ENCODE measurements at regions not wholly inside any gene's neighbourhood (a gene's known extent, or its start where the extent isn't known, plus 50 kb on each side); places are given as distances from the start of the nearest gene placed in this dataset.

- H3K9me2 ChIP-seq (replicated peaks; ENCODE audit: insufficient read depth), result no peaks in the 10 kb centered on the region
- no peaks in the 10 kb centered on the region for H3K9me3 ChIP-seq (ENCODE audit: low read depth)
- H3K4me3 ChIP-seq, result no peak overlapping the region
- peaks cover 57% of the 10 kb centered on the region for H3K4me1 ChIP-seq (ENCODE audit: insufficient read depth)
- no peak overlapping the region for H2AFZ ChIP-seq
- peak overlapping the region; percentile 70 for H3K27ac ChIP-seq
- no peak for TF ChIP-seq EZH2 (IDR thresholded peaks at IDR 0.05; ENCODE audit: borderline replicate concordance)
- H3K79me2 ChIP-seq, result peaks cover 16% of the 10 kb centered on the region
- no peaks in the 10 kb centered on the region for H3K27me3 ChIP-seq
- H3K36me3 ChIP-seq (replicated peaks; ENCODE audit: insufficient read depth, low read depth), result no peaks in the 10 kb centered on the region
- no peaks in the 10 kb centered on the region for H4K20me1 ChIP-seq (ENCODE audit: insufficient read depth, poor library complexity, severe bottlenecking)
- peak; percentile 46 for DNase-seq (ENCODE audit: low spot score)
- WGBS (ENCODE audit: low lambda C conversion rate, missing lambda C conversion rate), result 77% methylated on average over 1 of the region's 1 CpG
- H3K4me2 ChIP-seq, result no peak overlapping the region
Observed at GRCh38 chr17:72406498-72406897, 285.7 kb downstream of the SOX9 start.

- peaks cover 16% of the 10 kb centered on the region for H3K79me2 ChIP-seq
- no peak overlapping the region for H3K4me2 ChIP-seq
- DNase-seq (ENCODE audit: low spot score), result peak; percentile 82
- no peaks in the 10 kb centered on the region for H4K20me1 ChIP-seq (ENCODE audit: insufficient read depth, poor library complexity, severe bottlenecking)
- peak overlapping the region; percentile 70 for H3K27ac ChIP-seq
- no peak overlapping the region for H2AFZ ChIP-seq
- no peaks in the 10 kb centered on the region for H3K27me3 ChIP-seq
- peaks cover 55% of the 10 kb centered on the region for H3K4me1 ChIP-seq (ENCODE audit: insufficient read depth)
- H3K36me3 ChIP-seq (replicated peaks; ENCODE audit: insufficient read depth, low read depth), result no peaks in the 10 kb centered on the region
- 32% methylated on average over 5 of the region's 5 CpGs for WGBS (ENCODE audit: low lambda C conversion rate, missing lambda C conversion rate)
- no peak overlapping the region for H3K4me3 ChIP-seq
- TF ChIP-seq EZH2phosphoT487 (IDR thresholded peaks at IDR 0.05; ENCODE audit: low read depth, severe bottlenecking, unreplicated experiment) (no peak), CTCF (IDR thresholded peaks at IDR 0.05; ENCODE audit: poor library complexity) (no peak), EZH2 (IDR thresholded peaks at IDR 0.05; ENCODE audit: borderline replicate concordance) (no peak)
- H3K9me3 ChIP-seq (ENCODE audit: low read depth), result no peaks in the 10 kb centered on the region
- H3K9me2 ChIP-seq (replicated peaks; ENCODE audit: insufficient read depth), result no peaks in the 10 kb centered on the region
Observed at GRCh38 chr17:72407336-72407909, 286.6 kb downstream of the SOX9 start.

- H3K4me1 ChIP-seq (ENCODE audit: insufficient read depth), result peaks cover 55% of the 10 kb centered on the region
- no peak for DNase-seq (ENCODE audit: low spot score)
- no peaks in the 10 kb centered on the region for H3K27me3 ChIP-seq
- no peak overlapping the region for H3K4me2 ChIP-seq
- no peak for TF ChIP-seq CTCF (IDR thresholded peaks at IDR 0.05; ENCODE audit: poor library complexity)
- no peak for TF ChIP-seq EZH2 (IDR thresholded peaks at IDR 0.05; ENCODE audit: borderline replicate concordance)
- no peak for TF ChIP-seq EZH2phosphoT487 (IDR thresholded peaks at IDR 0.05; ENCODE audit: low read depth, severe bottlenecking, unreplicated experiment)
- no peaks in the 10 kb centered on the region for H3K36me3 ChIP-seq (replicated peaks; ENCODE audit: insufficient read depth, low read depth)
- peaks cover 16% of the 10 kb centered on the region for H3K79me2 ChIP-seq
- H3K4me3 ChIP-seq, result no peak overlapping the region
- no peak overlapping the region for H2AFZ ChIP-seq
- no peaks in the 10 kb centered on the region for H4K20me1 ChIP-seq (ENCODE audit: insufficient read depth, poor library complexity, severe bottlenecking)
- peak overlapping the region; percentile 70 for H3K27ac ChIP-seq
- H3K9me2 ChIP-seq (replicated peaks; ENCODE audit: insufficient read depth), result no peaks in the 10 kb centered on the region
- WGBS (ENCODE audit: low lambda C conversion rate, missing lambda C conversion rate), result 87% methylated on average over 4 of the region's 4 CpGs
- no peaks in the 10 kb centered on the region for H3K9me3 ChIP-seq (ENCODE audit: low read depth)
Observed at GRCh38 chr17:72407931-72408330, 287.1 kb downstream of the SOX9 start.

- Histone ChIP-seq H3K4me1 (ENCODE audit: insufficient read depth) (peaks cover 51% of the 10 kb centered on the region), H3K79me2 (peaks cover 16% of the 10 kb centered on the region)
- 92% methylated on average over 5 of the region's 5 CpGs for WGBS (ENCODE audit: low lambda C conversion rate, missing lambda C conversion rate)
Observed at GRCh38 chr17:72408641-72409040, 287.8 kb downstream of the SOX9 start.

More at GRCh38 chr17:72408641-72409040, 287.8 kb downstream of the SOX9 start:
- Histone ChIP-seq H3K27me3 (no peaks in the 10 kb centered on the region), H3K9me2 (replicated peaks; ENCODE audit: insufficient read depth) (no peaks in the 10 kb centered on the region), H3K27ac (peak overlapping the region; percentile 70), H3K36me3 (replicated peaks; ENCODE audit: insufficient read depth, low read depth) (no peaks in the 10 kb centered on the region), H4K20me1 (ENCODE audit: insufficient read depth, poor library complexity, severe bottlenecking) (no peaks in the 10 kb centered on the region), H3K4me2 (no peak overlapping the region), H3K9me3 (ENCODE audit: low read depth) (no peaks in the 10 kb centered on the region), H2AFZ (no peak overlapping the region), H3K4me3 (no peak overlapping the region)
- DNase-seq (ENCODE audit: low spot score), result no peak
- no peak for TF ChIP-seq CTCF (IDR thresholded peaks at IDR 0.05; ENCODE audit: poor library complexity)
- no peak for TF ChIP-seq EZH2phosphoT487 (IDR thresholded peaks at IDR 0.05; ENCODE audit: low read depth, severe bottlenecking, unreplicated experiment)
- TF ChIP-seq EZH2 (IDR thresholded peaks at IDR 0.05; ENCODE audit: borderline replicate concordance), result no peak
